ENCODE measurements at regions not wholly inside any gene's neighbourhood (a gene's known extent, or its start where the extent isn't known, plus 50 kb on each side); places are given as distances from the start of the nearest gene placed in this dataset.

DNA sequence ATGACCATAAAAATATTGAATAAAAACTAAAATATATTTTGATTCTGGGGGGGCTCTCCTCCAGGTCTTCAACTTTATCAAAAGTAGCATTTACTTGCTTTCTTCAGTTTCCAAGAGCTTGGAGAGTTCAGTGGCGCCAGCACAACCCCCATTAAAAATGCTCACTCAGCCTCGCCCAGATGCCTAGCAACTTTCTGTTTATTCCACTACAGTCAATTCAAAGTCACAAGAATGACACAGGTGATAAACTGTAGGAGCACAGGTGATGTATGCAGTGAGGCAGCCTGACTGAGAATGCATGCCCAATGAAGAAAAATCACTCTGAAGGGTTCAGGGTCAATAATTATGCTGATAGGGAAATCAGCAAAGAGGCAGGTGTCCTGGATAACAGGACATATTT lies 159.4 kb upstream of the ATP1B1 start:
- no peak for ATAC-seq
- TF ChIP-seq GLIS3 (CRISPR knock-in tag; IDR thresholded peaks at IDR 0.05): no peak
- no peak for TF ChIP-seq ARNTL (CRISPR knock-in tag; IDR thresholded peaks at IDR 0.05; ENCODE audit: borderline replicate concordance, low read depth)
- TF ChIP-seq ZNF70 (CRISPR knock-in tag; IDR thresholded peaks at IDR 0.05): no peak

GRCh38 chr1:168949672-168950071 lies 156.8 kb upstream of the ATP1B1 start:
- TF ChIP-seq TCF4 (CRISPR knock-in tag; IDR thresholded peaks at IDR 0.05; ENCODE audit: borderline replicate concordance) (peak; percentile 37; the same call in 1 of the 2 replicates), ZC3H10 (CRISPR knock-in tag; IDR thresholded peaks at IDR 0.05) (no peak)
- no peak for ATAC-seq

- ATAC-seq: no peak
- TF ChIP-seq PATZ1 (CRISPR knock-in tag; IDR thresholded peaks at IDR 0.05; ENCODE audit: borderline replicate concordance): no peak
Measured at GRCh38 chr1:168957818-168958217, 148.7 kb upstream of the ATP1B1 start.

GRCh38 chr1:168958562-168959289 lies 147.8 kb upstream of the ATP1B1 start:
- ATAC-seq: no peak; the same call in 2 of the 3 replicates
- no peak for TF ChIP-seq ESRRG (CRISPR knock-in tag; IDR thresholded peaks at IDR 0.05)
- TF ChIP-seq ISL1 (CRISPR knock-in tag; IDR thresholded peaks at IDR 0.05): no peak
- TF ChIP-seq, protein P1, sequence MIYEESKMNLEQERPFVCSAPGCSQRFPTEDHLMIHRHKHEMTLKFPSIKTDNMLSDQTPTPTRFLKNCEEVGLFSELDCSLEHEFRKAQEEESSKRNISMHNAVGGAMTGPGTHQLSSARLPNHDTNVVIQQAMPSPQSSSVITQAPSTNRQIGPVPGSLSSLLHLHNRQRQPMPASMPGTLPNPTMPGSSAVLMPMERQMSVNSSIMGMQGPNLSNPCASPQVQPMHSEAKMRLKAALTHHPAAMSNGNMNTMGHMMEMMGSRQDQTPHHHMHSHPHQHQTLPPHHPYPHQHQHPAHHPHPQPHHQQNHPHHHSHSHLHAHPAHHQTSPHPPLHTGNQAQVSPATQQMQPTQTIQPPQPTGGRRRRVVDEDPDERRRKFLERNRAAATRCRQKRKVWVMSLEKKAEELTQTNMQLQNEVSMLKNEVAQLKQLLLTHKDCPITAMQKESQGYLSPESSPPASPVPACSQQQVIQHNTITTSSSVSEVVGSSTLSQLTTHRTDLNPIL (CRISPR knock-in tag; IDR thresholded peaks at IDR 0.05; ENCODE audit: low read depth): no peak
- no peak for TF ChIP-seq PATZ1 (CRISPR knock-in tag; IDR thresholded peaks at IDR 0.05; ENCODE audit: borderline replicate concordance)
- TF ChIP-seq ARNTL (CRISPR knock-in tag; IDR thresholded peaks at IDR 0.05; ENCODE audit: borderline replicate concordance, low read depth): no peak
- TF ChIP-seq OSR1 (CRISPR knock-in tag; IDR thresholded peaks at IDR 0.05): no peak
- TF ChIP-seq, protein P2, sequence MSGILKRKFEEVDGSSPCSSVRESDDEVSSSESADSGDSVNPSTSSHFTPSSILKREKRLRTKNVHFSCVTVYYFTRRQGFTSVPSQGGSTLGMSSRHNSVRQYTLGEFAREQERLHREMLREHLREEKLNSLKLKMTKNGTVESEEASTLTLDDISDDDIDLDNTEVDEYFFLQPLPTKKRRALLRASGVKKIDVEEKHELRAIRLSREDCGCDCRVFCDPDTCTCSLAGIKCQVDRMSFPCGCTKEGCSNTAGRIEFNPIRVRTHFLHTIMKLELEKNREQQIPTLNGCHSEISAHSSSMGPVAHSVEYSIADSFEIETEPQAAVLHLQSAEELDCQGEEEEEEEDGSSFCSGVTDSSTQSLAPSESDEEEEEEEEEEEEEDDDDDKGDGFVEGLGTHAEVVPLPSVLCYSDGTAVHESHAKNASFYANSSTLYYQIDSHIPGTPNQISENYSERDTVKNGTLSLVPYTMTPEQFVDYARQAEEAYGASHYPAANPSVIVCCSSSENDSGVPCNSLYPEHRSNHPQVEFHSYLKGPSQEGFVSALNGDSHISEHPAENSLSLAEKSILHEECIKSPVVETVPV (CRISPR knock-in tag; IDR thresholded peaks at IDR 0.05): no peak
- no peak for TF ChIP-seq ZC3H10 (CRISPR knock-in tag; IDR thresholded peaks at IDR 0.05)
- TF ChIP-seq, protein P3, sequence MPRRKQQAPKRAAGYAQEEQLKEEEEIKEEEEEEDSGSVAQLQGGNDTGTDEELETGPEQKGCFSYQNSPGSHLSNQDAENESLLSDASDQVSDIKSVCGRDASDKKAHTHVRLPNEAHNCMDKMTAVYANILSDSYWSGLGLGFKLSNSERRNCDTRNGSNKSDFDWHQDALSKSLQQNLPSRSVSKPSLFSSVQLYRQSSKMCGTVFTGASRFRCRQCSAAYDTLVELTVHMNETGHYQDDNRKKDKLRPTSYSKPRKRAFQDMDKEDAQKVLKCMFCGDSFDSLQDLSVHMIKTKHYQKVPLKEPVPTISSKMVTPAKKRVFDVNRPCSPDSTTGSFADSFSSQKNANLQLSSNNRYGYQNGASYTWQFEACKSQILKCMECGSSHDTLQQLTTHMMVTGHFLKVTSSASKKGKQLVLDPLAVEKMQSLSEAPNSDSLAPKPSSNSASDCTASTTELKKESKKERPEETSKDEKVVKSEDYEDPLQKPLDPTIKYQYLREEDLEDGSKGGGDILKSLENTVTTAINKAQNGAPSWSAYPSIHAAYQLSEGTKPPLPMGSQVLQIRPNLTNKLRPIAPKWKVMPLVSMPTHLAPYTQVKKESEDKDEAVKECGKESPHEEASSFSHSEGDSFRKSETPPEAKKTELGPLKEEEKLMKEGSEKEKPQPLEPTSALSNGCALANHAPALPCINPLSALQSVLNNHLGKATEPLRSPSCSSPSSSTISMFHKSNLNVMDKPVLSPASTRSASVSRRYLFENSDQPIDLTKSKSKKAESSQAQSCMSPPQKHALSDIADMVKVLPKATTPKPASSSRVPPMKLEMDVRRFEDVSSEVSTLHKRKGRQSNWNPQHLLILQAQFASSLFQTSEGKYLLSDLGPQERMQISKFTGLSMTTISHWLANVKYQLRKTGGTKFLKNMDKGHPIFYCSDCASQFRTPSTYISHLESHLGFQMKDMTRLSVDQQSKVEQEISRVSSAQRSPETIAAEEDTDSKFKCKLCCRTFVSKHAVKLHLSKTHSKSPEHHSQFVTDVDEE (CRISPR knock-in tag; IDR thresholded peaks at IDR 0.05): no peak
- no peak for TF ChIP-seq ZFP3 (CRISPR knock-in tag; IDR thresholded peaks at IDR 0.05)
- no peak for TF ChIP-seq BACH2 (CRISPR knock-in tag; IDR thresholded peaks at IDR 0.05; ENCODE audit: borderline replicate concordance)
- TF ChIP-seq ZFP30 (CRISPR knock-in tag; IDR thresholded peaks at IDR 0.05): no peak
- TF ChIP-seq CSDC2 (CRISPR knock-in tag; IDR thresholded peaks at IDR 0.05): no peak
- TF ChIP-seq ZNF565 (CRISPR knock-in tag; conservative IDR thresholded peaks at IDR 0.05; ENCODE audit: low read depth): no peak
- no peak for TF ChIP-seq PPARA (CRISPR knock-in tag; IDR thresholded peaks at IDR 0.05; ENCODE audit: borderline replicate concordance)
- no peak for TF ChIP-seq RARB (CRISPR knock-in tag; IDR thresholded peaks at IDR 0.05)
- no peak for TF ChIP-seq TCF4 (CRISPR knock-in tag; IDR thresholded peaks at IDR 0.05; ENCODE audit: borderline replicate concordance)
- no peak for TF ChIP-seq GLIS3 (CRISPR knock-in tag; IDR thresholded peaks at IDR 0.05)
- TF ChIP-seq SNAI2 (CRISPR knock-in tag; IDR thresholded peaks at IDR 0.05): no peak
